Activated naive CD4-positive, alpha-beta T cell treated with anti-CD3 and anti-CD28 coated beads for 36 hours (primary cell): ENCODE measurements at regions not wholly inside any gene's neighbourhood (a gene's known extent, or its start where the extent isn't known, plus 50 kb on each side); places are given as distances from the start of the nearest gene placed in this dataset.
"Not testable (repeated sequence)": the region's sequence is repeated elsewhere in the genome, so short reads cannot be mapped to it uniquely, and the experiment has no call there.

Experiments used
- CTCF ChIA-PET: fragments of 350-600 bp; sonication (Branson Sonifier 250); formaldehyde crosslinking; loops from one replicate; lab custom pipeline; 2021; ENCODE audit warnings: antibody characterized with exemption; lab: Charles Lee
- DNase-seq: peaks from one replicate; pipeline ENCODE4 v3.0.0-alpha.2; 2020
- H3K27ac Mint-ChIP-seq: one replicate; pipeline ENCODE4 v1.8.0; 2021; ENCODE audit warnings: mild to moderate bottlenecking, mixed read lengths
- H3K27me3 Mint-ChIP-seq: one replicate; pipeline ENCODE4 v1.8.0; 2021; ENCODE audit warnings: low read depth, mixed read lengths
- H3K36me3 Mint-ChIP-seq: one replicate; pipeline ENCODE4 v1.8.0; 2021; ENCODE audit warnings: low read depth, mixed read lengths
- H3K4me1 Mint-ChIP-seq: one replicate; pipeline ENCODE4 v1.8.0; 2021; ENCODE audit warnings: low read depth, mixed read lengths
- H3K4me3 Mint-ChIP-seq: one replicate; pipeline ENCODE4 v1.8.0; 2021; ENCODE audit warnings: mild to moderate bottlenecking, moderate library complexity, mixed read lengths
- H3K9me3 Mint-ChIP-seq: one replicate; pipeline ENCODE4 v1.8.0; 2021; ENCODE audit warnings: mixed read lengths
- intact Hi-C: fragments of 100-400 bp; cut with micrococcal nuclease; formaldehyde crosslinking; loops from one replicate; pipeline ENCODE4 v1.15.1; 2023

DNA sequence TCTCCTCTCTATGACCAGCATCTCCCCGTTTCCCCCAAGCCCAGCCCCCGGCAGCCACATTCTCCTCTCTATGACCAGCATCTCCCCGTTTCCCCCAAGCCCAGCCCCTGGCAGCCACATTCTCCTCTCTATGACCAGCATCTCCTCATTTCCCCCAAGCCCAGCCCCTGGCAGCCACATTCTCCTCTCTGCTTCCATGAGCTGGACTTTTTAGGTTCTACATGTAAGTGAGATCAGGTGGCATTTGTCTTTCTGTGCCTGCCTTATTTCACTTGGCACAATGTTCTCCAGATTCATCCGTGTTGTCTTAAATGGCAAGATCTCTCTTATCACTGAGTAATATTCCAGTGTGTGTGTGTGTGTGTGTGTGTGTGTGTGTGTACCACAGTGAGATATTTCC is 428.1 kb upstream of the B3GAT1 start:
- intact Hi-C loops, H3K36me3 Mint-ChIP-seq, H3K4me3 Mint-ChIP-seq, DNase-seq, H3K4me1 Mint-ChIP-seq, H3K27ac Mint-ChIP-seq, CTCF ChIA-PET, H3K9me3 Mint-ChIP-seq: not testable (repeated sequence)
- H3K27me3 Mint-ChIP-seq, result peaks cover 10% of the 10 kb centered on the region

DNA sequence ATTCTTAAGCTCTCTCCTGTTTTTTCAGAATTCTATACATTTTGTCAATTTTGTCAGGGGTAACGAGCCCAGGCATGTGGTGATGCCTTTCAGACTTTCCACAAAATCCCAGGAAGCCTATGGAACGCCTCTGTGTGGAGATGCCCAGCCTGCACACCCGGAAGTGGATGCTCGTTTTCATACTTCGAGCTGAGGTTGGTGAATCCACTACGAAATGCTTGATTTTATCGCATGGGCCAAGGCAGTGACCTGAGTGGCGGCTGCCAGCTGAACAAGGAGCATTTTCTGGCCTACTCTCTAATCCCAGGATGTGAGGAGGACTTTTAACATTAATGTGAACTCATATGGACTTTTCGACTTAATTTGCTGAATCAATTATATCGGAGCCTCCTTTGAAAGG is 426.7 kb upstream of the B3GAT1 start:
- intact Hi-C loops, result no loop called here
- Mint-ChIP-seq H3K4me1 (no peaks in the 10 kb centered on the region), H3K27ac (no peak overlapping the region), H3K27me3 (peaks cover 9% of the 10 kb centered on the region), H3K4me3 (no peak overlapping the region), H3K9me3 (no peaks in the 10 kb centered on the region), H3K36me3 (no peaks in the 10 kb centered on the region)
- DNase-seq, result no peak
- CTCF ChIA-PET, result interaction anchor here (0.7 kb wide), 1 partner anchor 577 kb away, joined by 4 read pairs; no protein-coding TSS in a partner anchor

DNA sequence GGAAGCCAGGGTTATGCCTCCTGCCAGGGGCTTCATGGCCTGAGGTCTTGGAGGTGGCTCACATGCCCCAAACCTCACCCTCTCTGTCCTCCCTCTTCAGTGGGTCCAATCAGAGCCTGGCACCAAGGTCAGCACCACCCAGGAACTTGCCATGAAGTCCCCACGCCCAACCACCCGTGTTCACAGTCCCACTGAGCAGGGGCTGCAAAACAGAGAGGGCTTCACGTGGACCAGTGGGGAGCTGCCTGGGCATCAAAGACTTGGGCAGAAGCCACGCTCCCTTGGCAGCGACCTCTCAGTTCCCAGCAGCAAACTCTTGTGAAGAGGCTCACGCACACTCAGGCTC is 425.8 kb upstream of the B3GAT1 start:
- Mint-ChIP-seq H3K36me3 (no peaks in the 10 kb centered on the region), H3K27me3 (peaks cover 7% of the 10 kb centered on the region), H3K27ac (no peak overlapping the region), H3K4me3 (no peak overlapping the region), H3K9me3 (peaks cover under 1% of the 10 kb centered on the region), H3K4me1 (no peaks in the 10 kb centered on the region)
- DNase-seq, result no peak
- CTCF ChIA-PET, result no interaction called here
- intact Hi-C loops, result no loop called here

DNA sequence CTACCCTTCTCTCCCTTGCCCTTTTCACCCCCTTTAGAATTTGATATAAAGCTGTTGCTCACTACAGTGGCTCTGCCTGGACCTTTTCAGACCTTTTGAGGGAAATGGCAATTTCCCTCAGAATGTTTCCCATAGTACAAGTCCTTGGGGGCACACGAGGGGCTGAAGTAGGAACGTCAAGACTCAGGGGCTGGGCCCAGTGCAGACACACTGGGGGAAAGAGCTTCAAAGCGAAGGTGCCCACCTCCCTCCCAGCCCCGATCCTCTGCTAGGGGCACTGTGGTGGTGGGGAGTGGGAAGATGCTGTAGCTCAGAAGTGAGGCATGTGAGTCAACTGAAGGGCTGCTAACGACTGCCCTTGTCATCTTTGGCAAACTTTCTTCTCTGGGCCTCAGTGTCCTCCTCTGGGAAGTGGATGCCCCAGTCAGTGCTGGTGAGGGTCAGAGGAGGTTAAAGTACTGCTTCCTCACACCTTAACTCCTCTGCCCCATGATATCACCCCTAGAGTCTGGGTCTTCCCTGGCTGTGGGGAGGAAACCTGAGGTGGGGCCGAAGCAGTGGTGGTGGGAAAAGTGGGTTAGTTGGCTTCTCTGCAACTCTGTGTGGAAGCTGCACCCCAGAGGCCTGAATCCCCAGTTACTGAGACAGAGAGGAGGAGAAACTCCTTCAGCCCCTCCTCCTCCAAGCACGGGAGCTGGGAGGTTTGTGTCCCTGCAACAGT is 425.3 kb upstream of the B3GAT1 start:
- H3K36me3 Mint-ChIP-seq, result no peaks in the 10 kb centered on the region
- intact Hi-C loops, result no loop called here
- DNase-seq, result no peak

DNA sequence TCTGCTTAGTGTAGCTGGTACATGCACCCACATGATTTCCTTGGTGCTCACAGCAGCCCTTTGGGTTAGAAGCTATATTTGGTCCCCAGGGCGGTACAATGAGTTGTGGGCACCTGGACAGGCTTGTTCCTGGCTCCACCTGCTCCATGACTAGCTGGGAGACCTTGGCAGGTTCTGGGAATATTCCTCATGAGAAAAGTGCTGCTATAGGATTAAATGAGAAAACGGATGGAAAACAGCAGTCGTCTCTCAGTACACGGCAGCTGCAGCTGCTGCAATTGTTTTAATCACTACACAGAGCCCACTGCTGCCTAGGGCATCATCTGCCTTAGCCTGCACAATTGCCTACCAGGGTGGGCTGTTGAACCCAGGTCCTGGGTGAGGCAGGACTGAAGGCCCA is 424.5 kb upstream of the B3GAT1 start:
- CTCF ChIA-PET, result no interaction called here
- Mint-ChIP-seq H3K27me3 (peaks cover 5% of the 10 kb centered on the region), H3K27ac (no peak overlapping the region), H3K4me3 (no peak overlapping the region), H3K9me3 (peaks cover 3% of the 10 kb centered on the region), H3K4me1 (no peaks in the 10 kb centered on the region), H3K36me3 (no peaks in the 10 kb centered on the region)
- intact Hi-C loops, result no loop called here
- DNase-seq, result no peak

More for the DNA sequence above, 425.3 kb upstream of the B3GAT1 start:
- Mint-ChIP-seq H3K4me3 (no peak overlapping the region), H3K27ac (no peak overlapping the region), H3K9me3 (peaks cover 3% of the 10 kb centered on the region), H3K4me1 (no peaks in the 10 kb centered on the region), H3K27me3 (peaks cover 7% of the 10 kb centered on the region)
- CTCF ChIA-PET, result no interaction called here

DNA sequence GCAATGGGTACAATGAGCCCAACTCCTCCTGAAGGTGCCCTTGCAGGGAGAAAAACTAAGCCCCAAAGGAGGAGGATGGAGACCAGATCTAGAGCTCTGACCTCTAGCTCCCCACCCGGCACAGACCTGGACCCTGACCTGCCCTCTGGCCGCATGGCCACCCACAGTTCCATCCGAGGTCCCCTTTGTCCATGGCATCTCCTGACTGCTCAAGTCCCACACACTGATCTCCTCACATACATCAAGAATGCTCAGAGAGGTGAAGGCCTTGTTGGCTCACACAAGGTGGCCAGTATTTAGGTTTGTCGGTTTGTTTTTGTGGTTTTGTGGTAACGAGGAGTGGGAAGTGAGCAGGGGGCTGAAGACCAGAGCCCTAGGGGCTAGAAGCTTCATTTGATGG is 423.5 kb upstream of the B3GAT1 start:
- H3K9me3 Mint-ChIP-seq, result peaks cover 3% of the 10 kb centered on the region
- no peaks in the 10 kb centered on the region for H3K36me3 Mint-ChIP-seq
- no peak overlapping the region for H3K27ac Mint-ChIP-seq
- CTCF ChIA-PET, result no interaction called here
- H3K4me3 Mint-ChIP-seq, result no peak overlapping the region
- DNase-seq, result no peak
- H3K27me3 Mint-ChIP-seq, result peaks cover 6% of the 10 kb centered on the region
- intact Hi-C loops, result no loop called here
- H3K4me1 Mint-ChIP-seq, result no peaks in the 10 kb centered on the region

DNA sequence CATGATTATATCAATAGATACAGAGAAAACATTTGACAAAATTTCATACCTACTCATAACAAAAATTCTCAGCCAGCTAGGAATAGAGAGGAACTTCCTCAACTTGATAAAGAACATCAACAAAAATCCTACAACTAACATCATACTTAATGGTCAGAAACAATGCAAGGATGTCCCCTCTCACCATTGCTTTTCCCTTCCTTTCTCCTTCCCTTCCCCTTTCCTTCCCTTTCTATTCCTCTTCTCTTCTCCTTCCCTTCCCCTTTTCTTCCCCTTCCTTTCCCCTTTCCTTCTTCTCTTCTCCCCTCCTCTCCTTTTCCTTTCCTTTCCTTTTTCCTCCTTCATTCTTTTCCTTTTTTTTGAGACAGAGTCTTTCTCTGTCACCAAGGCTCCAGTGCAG is 418.3 kb upstream of the B3GAT1 start:
- CTCF ChIA-PET, result no interaction called here
- peaks cover 3% of the 10 kb centered on the region for H3K9me3 Mint-ChIP-seq
- H3K4me1 Mint-ChIP-seq, result no peaks in the 10 kb centered on the region
- DNase-seq, result no peak
- H3K36me3 Mint-ChIP-seq, result no peaks in the 10 kb centered on the region
- no peak overlapping the region for H3K27ac Mint-ChIP-seq
- intact Hi-C loops, result no loop called here
- peaks cover 13% of the 10 kb centered on the region for H3K27me3 Mint-ChIP-seq
- H3K4me3 Mint-ChIP-seq, result no peak overlapping the region

DNA sequence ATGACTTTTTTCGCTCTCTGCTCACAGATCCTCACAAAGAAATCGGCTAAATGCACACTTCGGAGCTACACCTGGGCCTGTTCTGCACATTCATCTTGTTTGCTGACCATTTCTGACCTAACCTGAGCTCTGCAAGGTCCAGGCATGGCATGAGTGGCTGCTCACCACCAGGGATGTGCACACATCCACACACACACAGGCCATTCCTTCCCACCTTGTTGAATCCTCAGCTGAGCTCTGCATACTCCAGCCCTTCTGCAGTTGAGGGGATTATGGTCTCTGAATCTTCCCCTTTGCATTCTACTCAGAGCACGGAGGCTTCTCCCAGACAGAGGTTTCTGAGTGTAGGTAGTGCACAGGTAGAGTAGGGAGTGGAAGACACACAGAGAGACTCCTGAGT is 411.9 kb upstream of the B3GAT1 start:
- H3K27ac Mint-ChIP-seq, result no peak overlapping the region
- intact Hi-C loops, result no loop called here
- no peak for DNase-seq
- H3K27me3 Mint-ChIP-seq, result peaks cover 23% of the 10 kb centered on the region
- no peak overlapping the region for H3K4me3 Mint-ChIP-seq
- no peaks in the 10 kb centered on the region for H3K9me3 Mint-ChIP-seq
- H3K36me3 Mint-ChIP-seq, result no peaks in the 10 kb centered on the region
- CTCF ChIA-PET, result no interaction called here
- H3K4me1 Mint-ChIP-seq, result no peaks in the 10 kb centered on the region

DNA sequence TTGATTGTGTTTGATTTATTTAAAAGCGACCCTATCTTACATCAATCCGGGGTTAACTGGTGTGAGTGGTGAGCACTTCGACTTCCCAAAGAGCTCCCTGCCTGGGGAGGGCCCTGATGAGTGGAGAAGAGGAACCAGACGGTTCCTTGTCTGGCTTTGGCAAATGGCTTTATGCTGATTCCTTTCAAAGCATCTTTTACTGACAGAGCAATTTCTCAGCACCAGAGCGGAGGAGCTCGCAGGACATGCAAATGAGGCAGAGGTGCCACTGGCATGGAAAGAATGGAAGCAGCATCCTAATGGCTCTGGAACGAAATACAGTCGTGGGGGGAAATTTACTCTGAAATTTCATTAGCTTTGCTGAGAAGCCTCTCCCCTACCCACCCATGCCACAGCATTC is 410.9 kb upstream of the B3GAT1 start:
- CTCF ChIA-PET, result no interaction called here
- no peaks in the 10 kb centered on the region for H3K9me3 Mint-ChIP-seq

DNA sequence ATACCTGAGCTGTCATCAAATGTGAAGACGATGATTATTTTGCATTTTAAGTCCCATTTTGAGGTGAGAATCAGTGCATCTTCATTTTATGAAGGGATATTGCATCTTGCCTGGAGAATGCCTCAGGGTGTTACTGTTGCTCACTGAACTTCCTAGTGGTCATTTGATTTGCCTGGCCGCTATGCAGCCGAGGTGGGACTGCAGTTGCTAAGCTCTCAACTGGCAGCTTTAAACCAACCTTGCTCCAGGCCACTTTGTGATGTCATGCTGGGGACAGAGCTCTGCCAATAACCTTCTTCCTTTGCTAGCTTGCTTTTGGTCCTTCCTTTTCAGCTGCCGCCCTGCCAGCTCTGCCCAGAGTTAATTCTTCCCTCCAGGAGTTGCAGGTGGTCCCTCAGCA is 409.4 kb upstream of the B3GAT1 start:
- DNase-seq, result no peak
- no peaks in the 10 kb centered on the region for H3K36me3 Mint-ChIP-seq
- CTCF ChIA-PET, result interaction anchor here (1.0 kb wide), 1 partner anchor 47 kb away, joined by 4 read pairs; no protein-coding TSS in a partner anchor
- intact Hi-C loops, result no loop called here
- H3K4me1 Mint-ChIP-seq, result no peaks in the 10 kb centered on the region
- no peak overlapping the region for H3K27ac Mint-ChIP-seq
- H3K9me3 Mint-ChIP-seq, result no peaks in the 10 kb centered on the region
- H3K27me3 Mint-ChIP-seq, result peaks cover 27% of the 10 kb centered on the region
- H3K4me3 Mint-ChIP-seq, result no peak overlapping the region

More for the DNA sequence above, 410.9 kb upstream of the B3GAT1 start:
- intact Hi-C loops, result no loop called here
- no peak for DNase-seq
- Mint-ChIP-seq H3K27me3 (peaks cover 24% of the 10 kb centered on the region), H3K4me3 (no peak overlapping the region), H3K36me3 (no peaks in the 10 kb centered on the region), H3K4me1 (no peaks in the 10 kb centered on the region), H3K27ac (no peak overlapping the region)

DNA sequence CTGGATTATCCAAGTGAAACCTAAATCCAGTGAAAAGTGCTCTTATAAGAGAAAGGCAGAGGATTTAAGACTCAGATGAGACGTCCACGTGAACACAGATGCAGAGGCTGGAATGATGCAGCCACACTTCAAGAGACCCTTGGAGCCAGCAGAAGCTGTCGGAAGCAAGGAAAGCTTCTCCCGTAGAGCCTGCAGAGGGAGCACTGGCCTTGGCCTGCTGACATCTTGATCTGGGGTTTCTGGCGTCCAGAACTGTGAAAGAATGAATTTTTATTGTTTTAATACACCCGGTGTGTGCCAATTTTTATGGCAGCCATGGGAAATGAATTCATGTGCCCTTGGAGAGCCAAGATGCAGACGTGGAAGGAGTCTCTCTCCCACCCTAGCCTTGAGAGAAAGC is 407.0 kb upstream of the B3GAT1 start:
- Mint-ChIP-seq H3K36me3 (no peaks in the 10 kb centered on the region), H3K27me3 (peaks cover 31% of the 10 kb centered on the region), H3K4me1 (no peaks in the 10 kb centered on the region), H3K27ac (no peak overlapping the region), H3K9me3 (no peaks in the 10 kb centered on the region), H3K4me3 (no peak overlapping the region)
- no peak for DNase-seq
- intact Hi-C loops, result no loop called here
- CTCF ChIA-PET, result no interaction called here

DNA sequence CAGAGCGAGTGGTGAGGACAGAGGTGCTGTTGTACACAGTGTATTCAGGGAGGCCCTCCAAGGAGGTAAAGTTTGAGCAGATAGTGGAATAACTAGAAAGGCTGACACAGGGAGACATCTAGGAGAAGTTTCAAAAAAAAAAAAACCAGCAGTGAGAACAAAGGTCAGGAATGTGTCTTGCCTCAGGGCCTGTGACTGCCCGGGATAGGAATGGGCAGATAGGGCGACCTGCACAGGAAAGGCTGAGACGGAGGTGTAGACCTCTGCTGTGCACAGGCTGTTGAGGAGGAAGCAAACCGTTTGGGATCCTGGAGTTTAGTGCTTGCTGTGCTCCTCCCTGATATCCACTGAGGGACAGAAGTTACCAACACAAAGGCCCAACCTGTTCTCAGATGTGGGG is 406.5 kb upstream of the B3GAT1 start:
- intact Hi-C loops, result no loop called here
- Mint-ChIP-seq H3K27ac (no peak overlapping the region), H3K36me3 (no peaks in the 10 kb centered on the region), H3K9me3 (no peaks in the 10 kb centered on the region), H3K27me3 (peaks cover 27% of the 10 kb centered on the region), H3K4me3 (no peak overlapping the region), H3K4me1 (no peaks in the 10 kb centered on the region)
- CTCF ChIA-PET, result no interaction called here
- DNase-seq, result no peak

DNA sequence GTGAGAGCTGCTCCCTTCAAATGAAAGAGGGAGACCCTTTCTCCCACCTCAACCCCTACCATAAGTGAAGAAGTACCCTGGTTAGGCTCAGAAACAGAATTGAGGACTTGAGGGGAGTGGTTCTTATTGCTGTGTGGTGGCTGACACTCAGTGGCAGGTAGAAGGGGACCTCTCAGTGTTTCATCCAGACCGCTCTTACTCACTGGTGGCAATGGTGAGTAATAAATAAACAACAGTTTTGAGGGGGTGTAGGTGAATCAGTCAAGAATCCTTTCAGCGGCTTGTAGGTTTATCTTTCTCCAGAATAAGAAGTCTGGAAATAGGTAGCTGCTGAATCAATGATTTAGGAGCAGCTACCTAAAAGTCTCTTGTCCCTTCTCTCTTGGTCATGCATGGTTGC is 403.4 kb upstream of the B3GAT1 start:
- no peak for DNase-seq
- no peaks in the 10 kb centered on the region for H3K36me3 Mint-ChIP-seq
- peaks cover 34% of the 10 kb centered on the region for H3K27me3 Mint-ChIP-seq
- H3K9me3 Mint-ChIP-seq, result no peaks in the 10 kb centered on the region
- intact Hi-C loops, result no loop called here
- H3K27ac Mint-ChIP-seq, result no peak overlapping the region
- H3K4me1 Mint-ChIP-seq, result no peaks in the 10 kb centered on the region
- CTCF ChIA-PET, result no interaction called here
- no peak overlapping the region for H3K4me3 Mint-ChIP-seq
